ENCODE measurements at regions not wholly inside any gene's neighbourhood (a gene's known extent, or its start where the extent isn't known, plus 50 kb on each side); places are given as distances from the start of the nearest gene placed in this dataset.

DNA sequence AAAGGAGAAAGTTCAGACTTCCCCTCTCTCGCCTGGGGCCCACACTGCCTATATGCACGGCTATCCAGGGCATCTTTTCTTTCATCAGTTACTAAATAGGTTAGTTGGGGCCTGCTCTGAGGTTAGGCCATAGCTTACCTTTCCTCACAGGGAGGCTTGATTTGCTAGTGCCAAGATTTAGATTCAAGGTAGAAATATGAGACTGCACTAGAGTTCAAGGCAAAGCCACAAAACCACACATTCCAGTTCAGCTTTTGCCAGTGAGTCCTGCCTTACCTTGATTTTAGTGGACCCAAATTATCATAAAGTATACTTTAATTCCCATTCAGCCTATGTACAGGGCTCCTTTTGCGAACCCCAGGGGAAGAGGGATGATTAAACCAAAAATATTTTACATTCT, 762.8 kb downstream of the PDHA2 start:
- TF ChIP-seq POLR2A (IDR thresholded peaks at IDR 0.05; ENCODE audit: borderline replicate concordance, extremely low read depth, insufficient read depth, insufficient read length) (no peak), CTCF (IDR thresholded peaks at IDR 0.05 in 2 of 3, conservative IDR thresholded peaks at IDR 0.05 in 1 of 3; ENCODE audit: borderline replicate concordance in 1 of 3, insufficient read depth in 1 of 3, low read depth in 2 of 3, low read length in 2 of 3) (no peak), ZNF274 (IDR thresholded peaks at IDR 0.05; ENCODE audit: low read depth, low read length) (no peak), SIN3A (IDR thresholded peaks at IDR 0.05; ENCODE audit: low read depth) (no peak), POLR2AphosphoS5 (IDR thresholded peaks at IDR 0.05; ENCODE audit: low read depth, low read length) (no peak), EZH2phosphoT487 (IDR thresholded peaks at IDR 0.05; ENCODE audit: borderline replicate concordance) (no peak), YY1 (IDR thresholded peaks at IDR 0.05; ENCODE audit: extremely low read depth, insufficient replicate concordance, low read depth, low read length) (no peak), EZH2 (IDR thresholded peaks at IDR 0.05) (no peak), RAD21 (IDR thresholded peaks at IDR 0.05; ENCODE audit: low read depth) (no peak), CEBPB (IDR thresholded peaks at IDR 0.05; ENCODE audit: low read depth) (no peak)
- TF ChIP-seq, protein P1, sequence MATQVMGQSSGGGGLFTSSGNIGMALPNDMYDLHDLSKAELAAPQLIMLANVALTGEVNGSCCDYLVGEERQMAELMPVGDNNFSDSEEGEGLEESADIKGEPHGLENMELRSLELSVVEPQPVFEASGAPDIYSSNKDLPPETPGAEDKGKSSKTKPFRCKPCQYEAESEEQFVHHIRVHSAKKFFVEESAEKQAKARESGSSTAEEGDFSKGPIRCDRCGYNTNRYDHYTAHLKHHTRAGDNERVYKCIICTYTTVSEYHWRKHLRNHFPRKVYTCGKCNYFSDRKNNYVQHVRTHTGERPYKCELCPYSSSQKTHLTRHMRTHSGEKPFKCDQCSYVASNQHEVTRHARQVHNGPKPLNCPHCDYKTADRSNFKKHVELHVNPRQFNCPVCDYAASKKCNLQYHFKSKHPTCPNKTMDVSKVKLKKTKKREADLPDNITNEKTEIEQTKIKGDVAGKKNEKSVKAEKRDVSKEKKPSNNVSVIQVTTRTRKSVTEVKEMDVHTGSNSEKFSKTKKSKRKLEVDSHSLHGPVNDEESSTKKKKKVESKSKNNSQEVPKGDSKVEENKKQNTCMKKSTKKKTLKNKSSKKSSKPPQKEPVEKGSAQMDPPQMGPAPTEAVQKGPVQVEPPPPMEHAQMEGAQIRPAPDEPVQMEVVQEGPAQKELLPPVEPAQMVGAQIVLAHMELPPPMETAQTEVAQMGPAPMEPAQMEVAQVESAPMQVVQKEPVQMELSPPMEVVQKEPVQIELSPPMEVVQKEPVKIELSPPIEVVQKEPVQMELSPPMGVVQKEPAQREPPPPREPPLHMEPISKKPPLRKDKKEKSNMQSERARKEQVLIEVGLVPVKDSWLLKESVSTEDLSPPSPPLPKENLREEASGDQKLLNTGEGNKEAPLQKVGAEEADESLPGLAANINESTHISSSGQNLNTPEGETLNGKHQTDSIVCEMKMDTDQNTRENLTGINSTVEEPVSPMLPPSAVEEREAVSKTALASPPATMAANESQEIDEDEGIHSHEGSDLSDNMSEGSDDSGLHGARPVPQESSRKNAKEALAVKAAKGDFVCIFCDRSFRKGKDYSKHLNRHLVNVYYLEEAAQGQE (IDR thresholded peaks at IDR 0.05; ENCODE audit: low read depth) = no peak
- TF ChIP-seq, protein P2, sequence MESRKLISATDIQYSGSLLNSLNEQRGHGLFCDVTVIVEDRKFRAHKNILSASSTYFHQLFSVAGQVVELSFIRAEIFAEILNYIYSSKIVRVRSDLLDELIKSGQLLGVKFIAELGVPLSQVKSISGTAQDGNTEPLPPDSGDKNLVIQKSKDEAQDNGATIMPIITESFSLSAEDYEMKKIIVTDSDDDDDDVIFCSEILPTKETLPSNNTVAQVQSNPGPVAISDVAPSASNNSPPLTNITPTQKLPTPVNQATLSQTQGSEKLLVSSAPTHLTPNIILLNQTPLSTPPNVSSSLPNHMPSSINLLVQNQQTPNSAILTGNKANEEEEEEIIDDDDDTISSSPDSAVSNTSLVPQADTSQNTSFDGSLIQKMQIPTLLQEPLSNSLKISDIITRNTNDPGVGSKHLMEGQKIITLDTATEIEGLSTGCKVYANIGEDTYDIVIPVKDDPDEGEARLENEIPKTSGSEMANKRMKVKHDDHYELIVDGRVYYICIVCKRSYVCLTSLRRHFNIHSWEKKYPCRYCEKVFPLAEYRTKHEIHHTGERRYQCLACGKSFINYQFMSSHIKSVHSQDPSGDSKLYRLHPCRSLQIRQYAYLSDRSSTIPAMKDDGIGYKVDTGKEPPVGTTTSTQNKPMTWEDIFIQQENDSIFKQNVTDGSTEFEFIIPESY (IDR thresholded peaks at IDR 0.05; ENCODE audit: extremely low read depth, insufficient replicate concordance, low read length) = no peak
